Uterus (tissue), 2 donors: ENCODE measurements at regions not wholly inside any gene's neighbourhood (a gene's known extent, or its start where the extent isn't known, plus 50 kb on each side); places are given as distances from the start of the nearest gene placed in this dataset.

Experiments
- CTCF ChIP-seq, 4 experiments: fragments of 200-600 bp in 2 of 4; fragments of 450-650 bp in 2 of 4; sonication (generic) in 2 of 4; IDR thresholded peaks; one replicate each; pipeline ENCODE4 v1.5.1; 2016 to 2019; ENCODE audit warnings: antibody characterized with exemption in 4 of 4, mild to moderate bottlenecking in 2 of 4, moderate library complexity in 1 of 4
- POLR2A ChIP-seq, 2 donors: fragments of 450-650 bp; IDR thresholded peaks; one replicate each; pipeline ENCODE4 v1.6.1; 2016; ENCODE audit warnings: antibody characterized with exemption in 2 of 2, mild to moderate bottlenecking in 1 of 2, moderate library complexity in 1 of 2

- no peak for TF ChIP-seq CTCF (IDR thresholded peaks at IDR 0.05)
- no peak for TF ChIP-seq POLR2A (IDR thresholded peaks at IDR 0.05)
Observed at GRCh38 chr9:107214915-107215314, 68.2 kb upstream of the RAD23B start.
